GM23248 (cell line): ENCODE measurements at regions not wholly inside any gene's neighbourhood (a gene's known extent, or its start where the extent isn't known, plus 50 kb on each side); places are given as distances from the start of the nearest gene placed in this dataset.

Source experiments
- EZH2 ChIP-seq: fragments of 200-600 bp; sonication (generic); IDR thresholded peaks from 2 replicates; pipeline ENCODE4 v1.6.1; 2018; ENCODE audit warnings: antibody characterized with exemption, mild to moderate bottlenecking; ENCODE audit not compliant: insufficient read depth, poor library complexity, severe bottlenecking
- EZH2phosphoT487 ChIP-seq: fragments of 200-600 bp; sonication (generic); IDR thresholded peaks from 2 replicates; pipeline ENCODE4 v1.6.1; 2018; ENCODE audit warnings: antibody characterized with exemption, moderate library complexity, mild to moderate bottlenecking, low read depth; ENCODE audit not compliant: insufficient read depth

- TF ChIP-seq EZH2, result no peak
- TF ChIP-seq EZH2phosphoT487, result no peak
These were observed 361.6 kb upstream of the SLC30A5 start for GRCh38 chr5:68732251-68732650.
